GM12891 (cell line): ENCODE measurements at regions not wholly inside any gene's neighbourhood (a gene's known extent, or its start where the extent isn't known, plus 50 kb on each side); places are given as distances from the start of the nearest gene placed in this dataset.
A peak's percentile ranks its signal among the peaks of the same experiment; 100 is the strongest.

Experiments
- DNase-seq: peaks from one replicate; pipeline ENCODE4 v3.0.0; 2011; ENCODE audit warnings: low spot score; ENCODE audit not compliant: insufficient read length
- FAIRE-seq: peaks from 2 replicates; lab custom pipeline; 2011; peaks lifted over from hg19 to GRCh38; lab: Jason Lieb, UNC
- PAX5 ChIP-seq: IDR thresholded peaks from 2 replicates; pipeline ENCODE4 v1.6.1; 2011; ENCODE audit warnings: low read length, moderate library complexity, mild to moderate bottlenecking; ENCODE audit not compliant: insufficient read depth, severe bottlenecking
- POLR2A ChIP-seq: IDR thresholded peaks from 2 replicates; pipeline ENCODE4 v1.6.1; 2011; ENCODE audit warnings: low read depth, low read length, control low read depth
- POLR2AphosphoS5 ChIP-seq: IDR thresholded peaks from 2 replicates; pipeline ENCODE4 v1.6.1; 2011; ENCODE audit warnings: low read depth, low read length, control low read depth
- POU2F2 ChIP-seq: IDR thresholded peaks from 2 replicates; pipeline ENCODE4 v1.6.1; 2011; ENCODE audit warnings: low read depth, mild to moderate bottlenecking, control low read depth, low read length, moderate library complexity
- SPI1 ChIP-seq: IDR thresholded peaks from 2 replicates; pipeline ENCODE4 v1.6.1; 2011; ENCODE audit warnings: low read depth, low read length, control low read depth
- TAF1 ChIP-seq: IDR thresholded peaks from 2 replicates; pipeline ENCODE4 v1.6.1; 2011; ENCODE audit warnings: low read depth, low read length, control low read depth

- FAIRE-seq: no peak
- TF ChIP-seq PAX5 (no peak), POU2F2 (no peak), TAF1 (no peak), SPI1 (no peak), POLR2AphosphoS5 (no peak), POLR2A (no peak)
- no peak for DNase-seq
Observed at GRCh38 chr6:41418741-41419140, 83.3 kb downstream of the NCR2 start.

DNA sequence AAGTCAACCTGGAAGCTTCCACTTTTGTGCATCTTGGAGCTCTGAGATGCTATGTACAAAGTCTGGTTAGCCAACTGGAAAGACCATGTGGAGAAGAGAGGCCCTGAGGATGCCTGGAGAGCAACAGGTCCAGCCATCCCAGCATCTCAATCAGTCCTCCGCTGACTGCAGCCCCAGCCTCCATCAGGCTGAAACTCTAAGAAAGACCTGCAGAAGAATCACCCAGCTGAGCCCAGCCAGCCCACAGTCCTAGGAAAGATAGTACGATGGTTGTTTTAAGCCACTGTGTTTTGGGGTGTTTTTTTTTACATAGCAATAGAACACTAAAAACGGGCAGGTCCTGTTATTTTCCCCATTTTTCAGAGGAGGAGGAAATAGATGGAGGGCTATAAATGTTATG, 84.0 kb downstream of the NCR2 start:
- TF ChIP-seq SPI1 (no peak), POU2F2 (no peak), POLR2AphosphoS5 (no peak), TAF1 (no peak), POLR2A (no peak), PAX5 (no peak)
- FAIRE-seq (no peak), DNase-seq (no peak)

DNA sequence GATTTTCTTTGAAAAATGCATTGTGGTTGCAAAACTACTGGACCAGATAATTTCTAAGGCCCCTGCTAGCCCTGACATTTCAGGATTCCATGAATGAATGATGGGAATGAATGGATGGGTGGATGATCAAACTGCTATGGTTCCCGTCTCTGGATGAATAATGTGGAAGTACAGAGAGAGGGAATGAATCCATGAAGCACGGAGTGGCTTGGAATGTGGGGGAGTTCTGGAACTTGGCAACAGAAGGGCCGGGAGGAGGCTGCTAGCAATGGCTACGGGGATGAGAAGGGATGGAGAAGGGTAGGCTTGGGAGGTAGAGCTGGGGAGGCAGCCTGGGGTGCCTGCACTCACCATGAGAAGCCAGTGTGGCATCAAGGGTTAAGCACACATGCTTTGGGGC, 84.8 kb downstream of the NCR2 start:
- no peak for DNase-seq
- no peak for FAIRE-seq
- TF ChIP-seq POLR2A (no peak), PAX5 (no peak), POU2F2 (no peak), POLR2AphosphoS5 (no peak), TAF1 (no peak), SPI1 (no peak)

GRCh38 chr6:41422161-41422560, 86.8 kb downstream of the NCR2 start:
- TF ChIP-seq SPI1 (no peak), POLR2A (no peak), POLR2AphosphoS5 (no peak), PAX5 (no peak), TAF1 (no peak), POU2F2 (no peak)
- no peak for DNase-seq

DNA sequence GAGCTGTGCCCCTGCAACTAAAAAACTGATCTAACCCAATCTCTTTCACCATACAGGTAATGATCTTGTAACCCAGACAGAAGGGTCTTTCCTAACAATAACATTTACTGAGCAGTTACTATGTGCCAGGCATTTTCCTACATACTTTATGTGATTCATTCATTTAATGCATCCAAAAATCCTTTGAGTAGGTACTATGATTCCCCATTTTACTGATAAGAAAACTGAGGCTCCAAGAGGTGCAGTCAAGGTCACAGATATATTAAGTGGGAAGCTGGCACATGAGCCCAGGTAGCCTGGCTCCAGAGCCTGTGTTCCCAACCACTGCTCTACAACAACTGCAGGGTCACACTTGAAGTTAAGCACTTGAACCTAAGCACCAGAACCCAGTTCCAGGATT, 87.6 kb downstream of the NCR2 start:
- no peak for TF ChIP-seq SPI1
- no peak for DNase-seq
- FAIRE-seq: no peak

More at GRCh38 chr6:41422161-41422560, 86.8 kb downstream of the NCR2 start:
- FAIRE-seq: no peak

- peak; percentile 61 for DNase-seq
- TF ChIP-seq POLR2AphosphoS5 (no peak), POLR2A (no peak)
- FAIRE-seq: peak; percentile 84
Observed at GRCh38 chr6:41424370-41425058, 89.1 kb downstream of the NCR2 start.

DNA sequence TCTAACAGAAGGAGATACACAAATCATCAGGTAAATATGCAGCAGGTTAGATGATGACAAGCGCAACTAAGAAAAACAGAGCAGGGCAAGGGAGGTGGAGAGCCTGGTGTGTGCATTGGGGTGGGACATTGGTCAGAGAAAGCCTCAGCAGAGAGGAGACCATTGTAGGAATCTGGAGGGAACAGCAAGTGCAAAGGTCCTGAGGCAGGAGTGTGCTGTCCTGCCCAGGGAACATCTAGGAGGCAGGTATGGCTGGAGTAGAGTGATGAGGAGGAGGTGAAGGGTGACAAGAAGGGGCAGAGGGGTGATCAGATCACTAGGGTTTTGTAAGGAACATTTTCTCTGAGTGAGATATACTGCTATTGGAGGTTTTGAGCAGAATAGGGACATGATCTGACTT, 90.1 kb downstream of the NCR2 start:
- TF ChIP-seq POLR2AphosphoS5 (no peak), SPI1 (no peak), POLR2A (no peak), TAF1 (no peak), PAX5 (no peak), POU2F2 (no peak)
- DNase-seq (no peak), FAIRE-seq (no peak)

DNA sequence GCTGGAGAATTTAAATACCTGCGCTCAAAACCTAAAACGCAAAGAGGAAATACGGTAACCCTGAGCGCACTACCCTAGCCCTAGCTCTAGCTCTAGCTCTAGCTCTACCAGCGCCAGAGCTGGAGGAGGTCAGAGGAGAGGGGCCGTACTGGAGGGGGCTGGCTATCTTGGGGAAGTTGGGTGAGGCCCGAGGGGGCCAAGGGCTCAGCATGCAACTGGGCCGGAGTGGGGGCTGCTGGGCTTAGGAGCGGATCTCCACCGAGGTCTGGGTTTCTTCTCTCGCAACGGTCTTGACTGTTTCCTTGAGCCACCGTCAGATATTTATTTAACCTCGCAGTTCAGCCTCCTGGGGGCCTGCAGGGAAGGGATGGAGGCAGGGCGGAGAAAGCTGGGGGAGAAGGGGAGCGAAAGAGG, 91.0 kb downstream of the NCR2 start:
- no peak for DNase-seq
- TF ChIP-seq POU2F2 (no peak), TAF1 (no peak), POLR2AphosphoS5 (no peak), PAX5 (no peak), POLR2A (no peak), SPI1 (no peak)
- no peak for FAIRE-seq

GRCh38 chr6:41426888-41427641, 91.7 kb downstream of the NCR2 start:
- TF ChIP-seq POLR2A: no peak
- TF ChIP-seq PAX5: no peak
- no peak for TF ChIP-seq TAF1
- TF ChIP-seq SPI1: 0 out of 2 replicates have a peak, but pooled peaks have one; percentile 12
- no peak for TF ChIP-seq POLR2AphosphoS5
- no peak for TF ChIP-seq POU2F2
- DNase-seq (no peak), FAIRE-seq (no peak)
